ENCODE measurements at regions not wholly inside any gene's neighbourhood (a gene's known extent, or its start where the extent isn't known, plus 50 kb on each side); places are given as distances from the start of the nearest gene placed in this dataset.

DNA sequence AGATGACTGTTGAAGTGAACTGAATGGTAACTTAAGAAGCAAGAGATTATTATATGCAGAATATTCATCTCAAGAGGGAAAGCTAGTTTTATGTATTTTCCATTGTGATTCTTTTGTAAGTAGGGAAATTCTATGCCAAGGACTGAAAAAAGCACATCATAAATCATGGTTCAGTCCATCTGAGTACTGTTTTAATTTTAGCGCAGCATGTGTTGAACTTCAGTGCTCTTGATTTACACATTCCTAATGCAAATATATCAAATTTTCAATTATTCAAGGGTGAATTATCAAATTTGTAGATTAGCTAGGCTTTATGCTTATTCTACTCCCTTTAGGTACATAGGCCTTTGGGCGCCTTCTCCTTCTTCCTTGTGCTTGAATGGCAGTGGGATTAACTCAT is 50.3 kb upstream of the TCF12 start:
- DNase-seq: no peak

DNA sequence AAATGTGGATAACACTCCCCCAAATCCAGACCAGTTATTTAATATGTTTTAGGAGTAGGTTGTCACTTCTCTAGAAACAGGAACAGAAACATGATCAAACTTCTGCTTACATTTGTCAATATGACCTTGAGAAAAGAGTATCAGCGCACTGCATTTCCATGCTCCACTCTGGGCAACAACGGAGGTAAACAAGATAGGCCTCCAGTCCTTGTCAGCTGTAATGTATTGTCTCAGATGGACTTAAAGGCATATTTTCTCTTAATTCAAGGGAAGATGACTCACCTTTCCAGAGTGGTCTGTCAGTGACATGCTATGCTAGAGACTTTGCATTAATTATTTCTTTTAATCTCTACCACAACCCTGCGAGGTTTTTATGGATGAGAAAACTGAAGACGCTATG is 51.6 kb upstream of the TCF12 start:
- DNase-seq: no peak

DNA sequence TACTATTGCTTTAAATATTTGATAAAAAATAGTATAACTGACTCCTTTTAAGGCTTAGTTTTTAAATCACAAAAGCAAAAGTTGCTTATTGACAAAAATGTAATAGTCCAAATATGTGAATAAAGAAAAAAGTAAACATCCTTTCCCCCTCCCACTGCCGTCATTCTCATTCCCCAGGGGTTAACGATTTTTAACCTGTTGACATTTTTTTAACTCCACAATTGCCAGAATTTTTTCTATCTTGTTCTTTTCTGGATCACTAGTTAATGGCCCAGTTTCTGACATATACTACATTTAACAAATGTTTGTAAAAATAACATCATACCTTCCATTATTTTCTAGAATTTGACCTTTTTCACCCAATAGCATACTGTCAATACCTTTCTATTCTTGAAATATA is 60.6 kb upstream of the TCF12 start:
- DNase-seq: no peak

DNA sequence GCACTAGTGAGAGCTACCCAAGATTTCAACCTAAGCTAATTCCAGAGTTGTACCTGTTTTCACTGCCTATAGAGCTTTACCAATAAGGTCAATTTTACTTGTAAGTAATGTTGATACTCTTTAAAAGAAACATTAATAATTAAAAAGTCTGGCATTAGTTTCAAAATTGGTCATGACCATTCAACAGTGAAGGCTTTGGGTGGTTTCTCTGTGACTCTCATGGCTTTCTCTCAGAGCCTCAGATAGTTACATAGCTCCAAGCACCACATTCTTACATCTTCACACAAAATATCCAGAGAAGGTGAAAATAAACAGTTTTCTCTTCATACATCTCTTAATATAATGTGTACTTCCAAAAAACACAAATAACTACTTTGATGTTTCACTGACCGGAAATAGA is 61.5 kb upstream of the TCF12 start:
- no peak for DNase-seq

DNA sequence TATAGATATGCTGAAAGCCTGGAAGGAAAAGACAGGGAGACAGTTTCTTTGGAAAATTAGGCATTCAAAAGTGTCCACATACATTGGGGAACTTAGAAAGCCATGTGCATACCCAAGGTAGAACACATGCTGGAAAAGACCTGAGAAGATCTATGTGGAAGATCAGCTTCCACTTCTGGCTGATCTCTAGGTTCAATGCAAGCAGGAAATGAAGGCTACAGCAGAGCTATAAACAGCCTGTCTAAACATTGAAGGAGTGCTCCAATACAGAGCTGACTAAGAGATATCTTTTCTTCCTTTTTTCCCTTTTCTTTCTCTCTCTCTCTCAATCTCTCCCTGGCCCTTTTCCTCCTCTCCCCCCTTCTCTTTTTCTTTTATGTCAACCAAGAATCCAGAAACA is 73.6 kb upstream of the TCF12 start:
- no peak for DNase-seq

DNA sequence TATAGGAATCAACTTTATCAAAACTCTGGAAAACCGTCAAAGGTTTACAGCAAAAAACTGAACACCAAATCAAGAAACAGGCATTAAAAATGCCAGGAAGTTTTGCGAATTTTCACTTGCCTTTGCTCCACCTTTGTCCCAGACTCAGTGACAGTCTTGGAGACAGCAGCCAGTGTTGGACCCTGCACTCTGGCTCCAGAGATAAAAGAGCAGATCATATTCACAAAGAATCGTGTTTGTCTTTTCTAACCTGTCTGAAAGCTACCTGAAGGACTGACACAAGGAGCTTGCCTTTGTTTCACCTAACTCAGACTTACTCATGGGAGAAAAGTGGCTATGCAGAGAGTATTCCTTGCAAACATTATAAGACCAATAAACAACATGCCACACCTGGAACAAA is 74.0 kb upstream of the TCF12 start:
- no peak for DNase-seq

DNA sequence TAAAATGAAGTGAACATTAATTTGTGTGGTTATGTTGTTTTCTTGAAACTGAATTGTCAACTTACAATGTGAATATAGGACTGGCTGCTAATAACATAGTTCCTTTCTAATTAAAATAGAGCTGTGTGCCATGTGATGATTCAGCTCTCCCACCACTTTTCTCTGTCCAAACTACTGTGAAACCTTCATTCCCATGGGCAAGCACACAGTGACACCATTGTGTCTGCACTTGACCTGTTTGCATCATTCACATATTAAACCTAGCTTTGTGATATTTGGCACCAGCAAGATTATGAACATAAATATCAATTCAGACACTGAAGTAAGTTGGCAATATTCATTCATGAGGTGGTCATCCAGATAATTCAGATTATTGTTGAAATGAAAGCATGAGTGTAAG is 78.8 kb upstream of the TCF12 start:
- DNase-seq: no peak

DNA sequence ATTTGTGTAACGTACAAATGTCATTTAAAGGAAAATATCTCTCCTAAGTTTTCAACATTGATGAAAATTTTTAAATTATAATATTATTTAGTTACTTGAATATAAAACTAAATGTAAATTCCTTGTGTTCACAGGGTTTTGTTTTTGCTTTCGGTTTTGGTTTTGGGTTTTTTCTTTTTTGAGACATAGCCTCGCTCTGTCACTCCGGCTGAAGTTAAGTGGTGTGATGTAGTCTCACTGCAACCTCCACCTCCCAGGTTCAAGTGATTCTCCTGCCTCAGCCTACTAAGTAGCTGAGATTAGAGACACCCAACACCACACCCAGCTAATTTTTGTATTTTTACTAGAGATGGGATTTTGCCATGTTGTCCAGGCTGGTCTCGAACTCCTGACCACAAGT is 79.3 kb upstream of the TCF12 start:
- no peak for DNase-seq

DNA sequence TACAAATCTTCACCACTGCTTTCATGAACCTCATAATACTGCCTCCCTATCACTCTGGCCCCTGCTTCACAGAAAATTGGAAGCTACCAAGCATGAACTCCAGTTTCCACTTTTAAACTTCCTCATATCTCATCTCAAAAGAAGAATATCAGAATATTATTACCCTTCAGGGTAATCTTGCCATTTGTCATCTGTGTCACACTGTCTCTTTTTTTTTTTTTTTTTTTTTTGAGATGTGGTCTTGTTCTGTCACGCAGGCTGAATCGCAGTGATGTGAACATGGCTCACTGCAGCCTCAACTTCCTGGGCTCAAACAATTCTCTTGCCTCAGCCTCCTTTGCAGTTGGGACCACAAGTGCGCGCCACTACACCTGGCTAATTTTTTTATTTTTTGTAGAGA is 80.4 kb upstream of the TCF12 start:
- DNase-seq: no peak

DNA sequence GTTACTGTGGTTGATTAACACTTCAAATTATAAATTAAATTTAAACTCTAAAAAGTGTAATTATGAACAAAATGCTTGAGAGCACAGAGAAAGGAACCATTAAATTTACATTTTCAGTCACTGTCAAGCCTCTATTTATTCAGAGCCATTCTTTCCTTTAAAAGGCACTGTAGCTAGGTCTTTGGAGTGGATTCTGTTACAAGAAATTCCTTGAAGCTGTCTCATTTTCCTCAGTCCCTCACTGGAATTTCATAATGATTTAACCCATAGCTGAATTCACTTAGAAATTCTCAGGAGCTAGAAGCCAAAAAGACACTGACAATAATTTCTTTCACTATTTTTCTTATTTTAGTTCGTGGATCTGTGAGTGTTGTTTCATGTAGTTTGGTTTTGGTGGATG is 81.2 kb upstream of the TCF12 start:
- DNase-seq: no peak

DNA sequence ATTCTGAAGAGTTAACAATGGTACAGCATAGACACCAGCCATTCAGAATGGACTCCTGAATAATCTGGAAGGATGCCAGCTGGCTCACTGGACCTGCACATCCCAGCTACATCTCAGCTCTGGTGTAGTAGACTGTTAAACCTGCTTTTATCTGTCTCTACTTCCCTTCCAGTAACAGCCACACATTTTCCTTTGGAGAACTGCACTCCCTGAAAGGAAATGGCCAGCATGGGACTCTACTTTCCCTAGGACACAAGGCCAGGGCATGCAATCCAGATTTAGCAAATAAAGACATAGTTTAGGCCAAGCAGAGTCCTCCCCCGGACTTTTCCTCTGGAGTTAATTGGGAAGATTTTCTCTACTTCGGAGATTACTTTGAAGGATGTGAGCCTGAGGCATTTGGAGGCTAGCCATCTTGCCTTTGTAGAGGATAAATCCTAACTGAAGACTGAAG is 82.7 kb upstream of the TCF12 start:
- DNase-seq: no peak

DNA sequence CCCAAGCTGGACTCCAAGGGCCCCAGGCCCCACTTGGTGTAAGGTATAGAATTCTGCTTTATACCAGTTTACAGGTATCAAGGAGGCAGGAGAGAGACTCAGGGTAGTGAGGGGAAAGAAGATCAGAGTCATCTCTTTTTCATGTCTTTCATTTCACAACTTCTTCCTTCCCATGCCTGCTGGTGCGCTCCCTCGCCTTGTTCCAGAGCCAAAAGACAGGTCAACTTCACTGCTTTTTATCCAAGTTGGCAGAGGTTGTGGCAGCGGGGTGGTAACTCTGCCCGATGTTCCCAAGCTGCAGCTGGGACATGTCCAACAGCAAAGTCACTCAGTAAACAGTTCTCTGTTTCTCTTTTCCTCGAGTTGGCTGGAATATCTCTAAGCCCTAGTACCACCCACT is 86.3 kb upstream of the TCF12 start:
- no peak for DNase-seq

DNA sequence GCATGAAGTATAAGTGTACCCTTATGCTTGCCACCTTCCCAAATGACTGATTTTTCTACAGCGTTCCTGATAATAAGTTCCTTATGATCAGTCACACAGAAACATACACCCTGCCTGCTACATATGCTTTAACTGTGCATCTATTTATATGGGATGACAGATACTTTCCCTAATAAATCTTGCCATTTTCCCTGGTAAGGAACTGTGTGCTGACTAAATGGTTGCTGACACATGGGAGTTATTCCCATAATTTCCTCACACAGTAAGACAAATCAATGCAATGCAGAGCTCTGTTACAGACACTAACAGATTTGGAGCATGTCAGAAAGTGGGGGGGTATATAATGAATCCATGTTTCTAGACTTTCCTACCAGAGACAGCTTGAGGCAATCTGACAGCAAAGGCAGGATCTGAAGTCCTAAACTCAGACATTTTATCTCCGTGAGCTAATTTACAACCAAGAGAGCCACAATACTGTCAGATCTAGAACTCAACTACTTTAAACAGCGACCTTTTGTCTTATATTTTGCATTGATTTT is 86.9 kb upstream of the TCF12 start:
- DNase-seq: no peak

DNA sequence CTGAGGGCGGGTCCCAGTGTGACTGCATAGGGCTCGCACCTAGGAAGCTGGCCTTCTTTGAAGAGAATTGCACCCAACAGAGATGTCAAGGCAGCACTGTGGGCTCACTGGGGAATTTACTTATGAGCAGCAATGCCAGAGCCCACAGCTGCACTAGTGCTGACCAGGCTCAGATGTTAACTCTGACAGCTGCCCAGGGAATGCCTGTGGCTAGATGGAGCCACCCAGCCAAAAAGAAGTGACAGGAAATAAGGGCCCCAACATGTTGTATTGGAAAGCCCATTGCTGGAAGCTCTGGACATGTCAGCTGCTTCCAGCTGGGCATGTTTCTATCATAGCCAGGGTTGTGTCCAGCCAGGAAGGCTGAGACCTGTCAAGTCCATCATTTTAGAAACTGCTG is 90.9 kb upstream of the ZNF280D start:
- no peak for DNase-seq

DNA sequence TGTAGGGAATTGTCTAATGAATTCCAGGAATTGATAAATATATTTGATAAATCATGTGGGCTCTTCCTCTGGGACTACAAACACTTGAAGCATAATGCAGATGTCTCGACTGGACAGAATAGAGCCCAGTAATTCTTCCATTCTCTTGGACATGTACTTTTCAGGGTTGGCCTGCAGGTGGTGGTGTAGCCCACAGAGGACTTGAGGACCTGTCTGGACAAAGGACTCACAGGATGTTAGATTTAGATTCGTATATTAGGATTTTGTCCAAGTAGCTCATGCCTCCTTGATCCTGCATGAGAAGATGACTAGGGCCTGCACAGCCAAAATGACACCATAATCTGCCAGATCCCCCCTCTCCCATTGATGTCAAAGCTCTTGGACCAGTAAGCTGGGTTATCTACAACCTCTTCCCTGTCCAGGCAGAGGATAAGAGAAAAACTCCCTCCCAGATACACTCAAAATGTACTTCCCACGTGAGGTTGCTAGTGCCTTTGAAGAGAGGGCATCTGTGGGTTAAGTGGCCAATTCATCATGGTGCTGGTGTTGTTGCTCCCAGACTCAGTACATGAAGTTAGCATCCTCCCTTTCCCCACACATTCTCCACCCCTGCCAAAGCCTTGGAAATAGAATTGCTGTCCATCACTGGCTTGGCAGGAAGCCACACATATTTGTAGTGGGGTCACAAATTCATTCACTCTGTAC is 88.6 kb upstream of the ZNF280D start:
- DNase-seq: peak; percentile 39

DNA sequence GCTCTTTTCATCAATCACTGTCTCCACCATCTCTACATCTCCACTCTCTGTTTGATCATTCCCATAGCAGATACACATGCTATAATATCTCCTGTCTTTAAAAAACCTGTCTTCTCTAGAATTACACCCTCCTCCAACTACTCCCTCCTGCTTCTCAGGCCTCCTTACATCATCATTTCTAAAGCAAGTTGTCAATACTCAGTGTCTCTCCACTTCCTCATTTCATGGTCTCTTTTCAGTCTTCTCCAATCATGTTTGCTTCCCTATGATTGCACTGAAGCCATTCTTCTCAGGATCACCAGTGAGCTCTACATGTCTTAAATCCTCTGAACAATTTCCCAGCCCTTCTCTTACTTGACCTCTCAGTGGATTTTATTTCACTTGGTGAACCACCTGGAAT is 87.0 kb upstream of the ZNF280D start:
- DNase-seq: no peak

DNA sequence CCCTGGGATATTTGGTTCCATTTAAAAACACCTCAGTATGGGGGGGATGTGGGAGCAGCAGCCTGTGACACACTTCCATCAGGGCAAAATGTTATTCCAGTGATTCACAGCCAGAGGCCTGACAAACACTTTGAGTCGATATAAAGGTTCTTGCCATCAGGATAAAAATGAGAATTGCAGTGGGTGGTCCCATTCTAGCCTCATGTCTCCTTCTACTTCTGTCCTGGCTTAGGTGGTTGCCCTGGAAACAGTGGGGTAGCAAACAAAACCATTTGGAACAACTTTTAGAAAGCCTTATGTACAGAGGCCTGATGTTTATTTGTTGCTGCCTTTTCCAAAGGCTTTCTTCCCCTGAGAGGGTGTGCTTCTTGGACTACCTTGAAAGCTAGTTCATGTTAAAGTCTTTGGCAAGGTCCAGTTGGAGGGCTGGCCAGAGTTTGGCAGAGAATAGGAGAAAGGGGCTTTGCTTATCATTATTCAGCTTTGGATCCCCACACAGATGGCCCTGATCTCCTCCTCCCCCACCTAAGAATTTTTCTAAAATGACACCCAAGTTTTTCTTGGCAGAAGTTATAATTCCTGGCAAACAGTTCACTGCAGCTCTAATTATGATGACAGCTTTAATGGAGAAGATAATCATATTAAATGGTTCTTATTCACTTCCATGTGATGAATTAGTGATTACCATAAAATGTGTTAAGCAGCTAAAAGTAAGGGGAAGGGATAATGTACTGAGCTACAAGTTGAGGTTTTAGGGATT is 84.2 kb upstream of the ZNF280D start:
- DNase-seq: no peak

DNA sequence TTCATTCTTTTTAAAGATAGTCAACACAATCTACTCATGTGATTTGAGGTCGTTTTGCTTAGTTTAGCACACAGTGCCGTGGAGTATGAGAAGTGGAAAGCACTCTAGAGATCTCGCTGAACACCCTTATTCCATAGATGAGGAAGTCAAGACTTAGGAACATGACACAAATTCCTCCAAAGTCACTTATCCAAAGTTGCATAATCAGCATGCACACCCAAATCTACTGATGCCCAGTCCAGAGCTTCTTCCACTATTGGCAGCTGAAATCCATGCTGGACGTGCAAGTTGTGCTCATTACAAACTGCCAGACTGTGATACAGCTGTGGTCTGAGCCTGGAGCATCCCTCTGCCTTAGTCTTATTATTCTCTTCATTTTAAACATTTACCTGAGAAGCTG is 83.5 kb upstream of the ZNF280D start:
- no peak for DNase-seq

DNA sequence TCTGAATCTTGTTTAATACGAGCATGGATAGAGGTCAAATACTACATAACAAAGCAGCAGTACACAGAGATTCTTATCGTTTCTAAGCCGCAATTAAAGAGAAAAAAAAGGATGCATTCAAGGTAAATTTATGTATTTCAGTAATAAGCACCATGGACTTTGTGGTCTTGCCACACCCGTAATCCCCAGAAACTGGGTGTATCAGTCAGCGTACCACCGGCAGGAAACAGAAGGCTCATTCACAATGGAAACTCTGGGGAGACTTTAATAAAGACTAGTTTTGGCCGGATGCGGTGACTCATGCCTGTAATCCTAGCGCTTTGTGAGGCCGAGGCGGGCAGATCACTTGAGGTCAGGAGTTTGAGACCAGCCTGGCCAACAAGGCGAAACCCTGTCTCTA is 81.9 kb upstream of the ZNF280D start:
- no peak for DNase-seq

DNA sequence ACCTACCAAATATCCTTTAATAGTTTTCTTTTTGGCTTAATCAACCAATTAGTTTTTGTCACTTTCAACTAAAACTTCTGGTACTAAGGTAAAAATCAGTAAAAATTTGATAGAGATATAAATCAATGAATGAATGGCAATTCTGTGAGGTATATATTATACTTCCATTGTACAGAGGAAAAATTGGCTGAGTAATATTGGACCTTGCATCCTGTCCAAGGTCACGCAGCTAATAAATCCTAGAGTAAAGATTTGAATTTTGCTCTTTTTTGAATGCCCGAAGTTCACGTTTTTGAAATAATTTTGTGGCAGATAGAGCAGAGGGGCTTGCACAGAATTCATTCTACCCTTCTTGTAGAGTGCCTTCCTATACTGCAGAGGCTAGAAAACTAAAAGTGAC is 81.1 kb upstream of the ZNF280D start:
- no peak for DNase-seq

DNA sequence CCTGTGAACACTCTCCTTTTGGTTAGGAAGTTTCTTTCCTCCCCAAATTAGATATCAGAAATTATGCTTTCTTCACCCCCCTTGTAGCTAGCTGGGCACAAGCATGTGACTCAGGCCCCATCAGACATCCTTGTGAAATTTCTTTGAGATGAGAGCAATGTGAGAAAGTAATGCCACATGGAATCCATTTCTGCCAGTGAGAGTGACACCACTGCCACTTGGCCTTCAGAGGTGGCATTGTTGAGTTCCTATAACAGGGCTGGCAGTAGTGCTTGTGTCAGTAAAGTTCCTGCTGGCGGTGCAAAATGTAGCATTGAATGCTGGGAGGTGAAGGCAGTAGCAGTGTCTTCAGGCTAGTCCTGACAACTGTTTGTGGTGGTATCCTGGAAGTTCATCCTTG is 80.7 kb upstream of the ZNF280D start:
- DNase-seq: no peak

DNA sequence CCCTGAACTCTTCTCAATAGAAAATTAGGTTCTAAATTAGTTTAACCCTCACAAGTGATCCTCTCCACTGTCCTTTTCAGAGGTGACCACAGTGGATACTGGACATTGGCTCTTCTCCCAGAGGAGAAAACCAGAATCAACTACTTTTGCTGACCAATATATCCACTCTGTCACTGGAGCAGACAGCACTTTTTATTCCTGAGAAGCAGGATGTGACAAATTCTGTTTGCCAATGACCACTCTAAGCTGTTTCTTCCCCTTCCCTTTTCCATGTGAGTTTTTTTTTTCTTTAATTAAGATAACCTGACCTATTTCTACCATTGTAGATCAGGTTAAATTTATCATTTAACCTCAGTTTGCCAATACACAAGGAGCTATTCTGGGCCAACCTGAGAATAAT is 79.7 kb upstream of the ZNF280D start:
- no peak for DNase-seq

DNA sequence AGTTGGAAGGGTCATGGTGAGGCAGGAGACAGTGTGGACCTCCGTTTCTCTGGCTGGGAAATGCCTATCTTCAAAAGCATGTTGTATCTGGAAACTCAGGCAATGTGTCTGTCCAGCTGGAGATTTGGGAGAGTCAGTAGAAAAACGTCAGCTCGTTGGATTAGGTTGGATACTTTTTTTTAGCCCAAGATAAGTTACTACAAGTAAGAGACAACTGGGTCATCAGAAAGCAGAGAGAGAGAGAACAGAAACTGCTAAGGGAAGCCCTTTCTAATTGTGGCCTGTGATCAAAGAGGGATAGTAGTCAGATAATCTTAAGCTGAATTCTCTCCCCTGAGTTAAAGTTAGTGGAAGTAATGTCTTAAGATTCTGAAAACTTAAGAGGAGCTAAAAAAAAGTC is 78.9 kb upstream of the ZNF280D start:
- no peak for DNase-seq

DNA sequence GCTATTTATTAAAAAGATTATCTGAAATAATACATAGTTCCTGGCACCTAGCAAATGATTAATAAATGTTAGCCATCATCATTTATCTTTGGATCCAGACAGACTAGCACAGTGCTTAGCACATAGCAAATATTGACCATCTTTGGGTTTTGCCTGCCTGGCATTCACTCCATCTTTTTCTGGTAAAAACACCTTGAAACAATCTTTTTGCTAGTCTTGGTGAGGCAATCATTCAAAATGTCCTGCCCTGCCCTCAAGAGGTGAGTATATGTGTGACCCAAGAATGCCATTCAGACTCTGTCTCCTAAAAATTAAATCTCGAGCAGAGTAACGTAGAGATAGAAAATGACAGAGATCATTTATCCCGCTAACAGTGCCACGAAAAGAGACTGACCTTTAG is 78.3 kb upstream of the ZNF280D start:
- no peak for DNase-seq

DNA sequence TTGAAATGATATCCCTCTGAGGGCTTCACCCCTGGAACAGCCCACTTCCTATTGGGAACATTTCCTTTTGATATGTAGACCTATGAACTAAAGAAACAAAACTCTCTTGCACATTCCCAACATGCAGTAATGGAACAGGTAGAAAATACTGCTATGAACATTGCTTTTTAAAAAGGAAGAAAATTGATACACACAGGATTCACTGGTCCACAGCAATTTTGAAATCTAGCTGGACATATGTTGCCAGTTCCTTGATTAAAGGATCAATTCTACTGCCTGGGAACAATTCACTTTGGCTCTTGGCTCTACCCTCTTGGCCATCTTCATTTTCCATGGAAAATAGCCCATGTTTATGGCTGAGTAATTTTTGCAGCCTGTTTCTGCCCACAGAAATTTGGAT is 74.9 kb upstream of the ZNF280D start:
- no peak for DNase-seq

Measured in CD4-positive, alpha-beta T cell treated with Interleukin-4 for 4 hours (primary cell).